HEK293 (cell line): ENCODE measurements at regions not wholly inside any gene's neighbourhood (a gene's known extent, or its start where the extent isn't known, plus 50 kb on each side); places are given as distances from the start of the nearest gene placed in this dataset.

ENCODE experiments used
- CTCF ChIA-PET: fragments of 350-600 bp; formaldehyde crosslinking; extraction: SDS; loops from one replicate; lab custom pipeline; 2021; ENCODE audit warnings: antibody characterized with exemption; lab: Yijun Ruan, JAX
- POLR2A ChIA-PET: fragments of 300-600 bp; formaldehyde crosslinking; extraction: SDS; loops from one replicate; lab custom pipeline; 2020; ENCODE audit warnings: antibody characterized with exemption, inconsistent platforms; lab: Yijun Ruan, JAX
- H3K27ac ChIP-seq: fragments of 200-500 bp; sonication (Bioruptor generic); 2 replicates; pipeline ENCODE4 v1.5.1; 2014; ENCODE audit warnings: low read depth, low read length, control low read depth, inconsistent platforms; ENCODE audit errors: extremely low read depth
- H3K36me3 ChIP-seq, 2 experiments: fragments of 200-500 bp in 1 of 2; sonication (Bioruptor generic) in 1 of 2; 1 replicate in 1 of 2; 2 replicates in 1 of 2; pipeline ENCODE4 v1.5.1; 2014 to 2017; ENCODE audit warnings: inconsistent platforms in 2 of 2, low read length in 2 of 2; ENCODE audit not compliant: control insufficient read depth in 2 of 2, insufficient read depth in 1 of 2
- H3K4me1 ChIP-seq: fragments of 200-500 bp; sonication (Bioruptor generic); 2 replicates; pipeline ENCODE4 v1.5.1; 2014; ENCODE audit warnings: mild to moderate bottlenecking, low read length, inconsistent platforms; ENCODE audit not compliant: control insufficient read depth, insufficient read depth
- H3K4me3 ChIP-seq: 2 replicates; pipeline ENCODE4 v1.5.1; 2011; ENCODE audit warnings: low read depth, mild to moderate bottlenecking, control low read depth, low read length, moderate library complexity
- H3K9me3 ChIP-seq: fragments of 200-500 bp; sonication (Bioruptor generic); 2 replicates; pipeline ENCODE4 v1.5.1; 2014; ENCODE audit warnings: low read depth, low read length, inconsistent platforms; ENCODE audit not compliant: control insufficient read depth, insufficient read depth
- GLI2 ChIP-seq: fragments of 450-650 bp; formaldehyde crosslinking; IDR thresholded peaks from 2 replicates; pipeline ENCODE4; 2017; ENCODE audit warnings: missing biosample characterization, missing genetic modification characterization, low read depth, borderline replicate concordance
- HOXC10 ChIP-seq: sonication (generic); formaldehyde crosslinking; IDR thresholded peaks from 2 replicates; pipeline ENCODE4 v1.8.1; 2023; ENCODE audit warnings: mild to moderate bottlenecking, missing genetic modification reagents
- KLF1 ChIP-seq: fragments of 450-650 bp; formaldehyde crosslinking; IDR thresholded peaks from 2 replicates; pipeline ENCODE4 v1.5.1; 2016; ENCODE audit warnings: missing biosample characterization, missing genetic modification characterization
- KLF8 ChIP-seq: fragments of 450-650 bp; formaldehyde crosslinking; IDR thresholded peaks from 2 replicates; pipeline ENCODE4 v1.5.1; 2016; ENCODE audit warnings: missing biosample characterization, missing genetic modification characterization
- SCRT2 ChIP-seq: fragments of 450-650 bp; formaldehyde crosslinking; IDR thresholded peaks from 2 replicates; pipeline ENCODE4 v1.5.1; 2016; ENCODE audit warnings: missing biosample characterization, missing genetic modification characterization
- TCF7L2 ChIP-seq: IDR thresholded peaks from 2 replicates; pipeline ENCODE4 v1.6.1; 2011; ENCODE audit warnings: low read depth, mild to moderate bottlenecking, inconsistent platforms, low read length, moderate library complexity, borderline replicate concordance
- ZNF133 ChIP-seq: fragments of 450-650 bp; formaldehyde crosslinking; IDR thresholded peaks from 2 replicates; pipeline ENCODE4 v1.5.1; 2016; ENCODE audit warnings: missing biosample characterization, missing genetic modification characterization
- ZNF292 ChIP-seq: fragments of 450-650 bp; formaldehyde crosslinking; IDR thresholded peaks from 2 replicates; pipeline ENCODE4 v1.5.1; 2016; ENCODE audit warnings: low read depth, missing biosample characterization, missing genetic modification characterization, borderline replicate concordance
- ZNF335 ChIP-seq: fragments of 450-650 bp; formaldehyde crosslinking; conservative IDR thresholded peaks from 2 replicates; pipeline ENCODE4 v1.5.1; 2016; ENCODE audit warnings: missing biosample characterization, missing genetic modification characterization
- ZNF366 ChIP-seq: fragments of 450-650 bp; formaldehyde crosslinking; conservative IDR thresholded peaks from 2 replicates; pipeline ENCODE4 v1.5.1; 2016; ENCODE audit warnings: missing biosample characterization, missing genetic modification characterization
- ZNF549 ChIP-seq: fragments of 450-650 bp; IDR thresholded peaks from 2 replicates; pipeline ENCODE4 v1.5.1; 2018; ENCODE audit warnings: missing biosample characterization, missing genetic modification characterization, mild to moderate bottlenecking, inconsistent platforms, moderate library complexity
- ZNF596 ChIP-seq: fragments of 450-650 bp; IDR thresholded peaks from 2 replicates; pipeline ENCODE4 v1.5.0; 2018; ENCODE audit warnings: missing biosample characterization, mild to moderate bottlenecking, missing genetic modification characterization, moderate library complexity
- ZNF776 ChIP-seq: fragments of 450-650 bp; formaldehyde crosslinking; IDR thresholded peaks from 2 replicates; pipeline ENCODE4 v1.5.0; 2017; ENCODE audit warnings: missing biosample characterization, missing genetic modification characterization, borderline replicate concordance
- ZNF777 ChIP-seq: fragments of 450-650 bp; formaldehyde crosslinking; IDR thresholded peaks from 2 replicates; pipeline ENCODE4 v1.5.1; 2017; ENCODE audit warnings: missing biosample characterization, missing genetic modification characterization, borderline replicate concordance
- TF ChIP-seq, protein P1 (sequence below): fragments of 450-650 bp; formaldehyde crosslinking; conservative IDR thresholded peaks from 2 replicates; pipeline ENCODE4 v1.5.1; 2016; ENCODE audit warnings: low read depth, missing biosample characterization, missing genetic modification characterization
- TF ChIP-seq, protein P2 (sequence below): fragments of 450-650 bp; formaldehyde crosslinking; IDR thresholded peaks from 2 replicates; pipeline ENCODE4 v1.5.1; 2016; ENCODE audit warnings: missing biosample characterization, missing genetic modification characterization
- TF ChIP-seq, protein P3 (sequence below): fragments of 450-650 bp; formaldehyde crosslinking; IDR thresholded peaks from 2 replicates; pipeline ENCODE4 v1.5.1; 2016; ENCODE audit warnings: missing biosample characterization, missing genetic modification characterization, low read depth

DNA sequence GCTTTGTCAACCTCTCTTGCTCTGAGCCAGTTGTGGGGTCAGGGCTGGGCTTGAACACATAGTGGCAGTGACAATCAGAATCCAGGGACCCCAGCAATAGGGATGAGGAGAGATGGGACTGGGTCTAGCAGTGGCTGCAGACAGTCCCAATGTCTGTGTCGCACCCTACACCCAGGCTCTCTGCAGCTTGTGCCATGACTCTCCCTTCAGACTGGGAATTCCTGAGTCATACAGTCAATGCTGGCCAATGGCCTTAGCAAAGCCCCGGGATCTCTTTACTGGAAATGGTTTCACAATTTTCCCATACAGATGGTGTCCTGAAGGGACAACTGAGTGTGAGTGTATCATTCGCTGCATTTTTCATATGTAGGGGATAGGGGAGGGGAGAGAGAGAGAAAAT is 74.2 kb upstream of the CELF4 start (continued):
- TF ChIP-seq, protein P1, sequence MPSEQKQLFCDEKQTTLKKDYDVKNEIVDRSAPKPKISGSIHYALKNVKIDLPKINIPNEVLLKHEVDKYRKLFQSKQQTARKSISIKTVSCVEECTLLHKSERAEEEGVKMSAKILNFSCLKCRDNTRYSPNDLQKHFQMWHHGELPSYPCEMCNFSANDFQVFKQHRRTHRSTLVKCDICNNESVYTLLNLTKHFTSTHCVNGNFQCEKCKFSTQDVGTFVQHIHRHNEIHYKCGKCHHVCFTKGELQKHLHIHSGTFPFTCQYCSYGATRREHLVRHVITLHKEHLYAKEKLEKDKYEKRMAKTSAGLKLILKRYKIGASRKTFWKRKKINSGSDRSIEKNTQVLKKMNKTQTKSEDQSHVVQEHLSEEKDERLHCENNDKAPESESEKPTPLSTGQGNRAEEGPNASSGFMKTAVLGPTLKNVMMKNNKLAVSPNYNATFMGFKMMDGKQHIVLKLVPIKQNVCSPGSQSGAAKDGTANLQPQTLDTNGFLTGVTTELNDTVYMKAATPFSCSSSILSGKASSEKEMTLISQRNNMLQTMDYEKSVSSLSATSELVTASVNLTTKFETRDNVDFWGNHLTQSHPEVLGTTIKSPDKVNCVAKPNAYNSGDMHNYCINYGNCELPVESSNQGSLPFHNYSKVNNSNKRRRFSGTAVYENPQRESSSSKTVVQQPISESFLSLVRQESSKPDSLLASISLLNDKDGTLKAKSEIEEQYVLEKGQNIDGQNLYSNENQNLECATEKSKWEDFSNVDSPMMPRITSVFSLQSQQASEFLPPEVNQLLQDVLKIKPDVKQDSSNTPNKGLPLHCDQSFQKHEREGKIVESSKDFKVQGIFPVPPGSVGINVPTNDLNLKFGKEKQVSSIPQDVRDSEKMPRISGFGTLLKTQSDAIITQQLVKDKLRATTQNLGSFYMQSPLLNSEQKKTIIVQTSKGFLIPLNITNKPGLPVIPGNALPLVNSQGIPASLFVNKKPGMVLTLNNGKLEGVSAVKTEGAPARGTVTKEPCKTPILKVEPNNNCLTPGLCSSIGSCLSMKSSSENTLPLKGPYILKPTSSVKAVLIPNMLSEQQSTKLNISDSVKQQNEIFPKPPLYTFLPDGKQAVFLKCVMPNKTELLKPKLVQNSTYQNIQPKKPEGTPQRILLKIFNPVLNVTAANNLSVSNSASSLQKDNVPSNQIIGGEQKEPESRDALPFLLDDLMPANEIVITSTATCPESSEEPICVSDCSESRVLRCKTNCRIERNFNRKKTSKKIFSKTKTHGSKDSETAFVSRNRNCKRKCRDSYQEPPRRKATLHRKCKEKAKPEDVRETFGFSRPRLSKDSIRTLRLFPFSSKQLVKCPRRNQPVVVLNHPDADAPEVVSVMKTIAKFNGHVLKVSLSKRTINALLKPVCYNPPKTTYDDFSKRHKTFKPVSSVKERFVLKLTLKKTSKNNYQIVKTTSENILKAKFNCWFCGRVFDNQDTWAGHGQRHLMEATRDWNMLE (tag by site-specific recombination): no peak
- TF ChIP-seq GLI2 (no peak), KLF8 (tag by site-specific recombination) (no peak), ZNF292 (tag by site-specific recombination) (no peak), ZNF335 (tag by site-specific recombination) (no peak), HOXC10 (CRISPR knock-in tag) (no peak)
- TF ChIP-seq, protein P2, sequence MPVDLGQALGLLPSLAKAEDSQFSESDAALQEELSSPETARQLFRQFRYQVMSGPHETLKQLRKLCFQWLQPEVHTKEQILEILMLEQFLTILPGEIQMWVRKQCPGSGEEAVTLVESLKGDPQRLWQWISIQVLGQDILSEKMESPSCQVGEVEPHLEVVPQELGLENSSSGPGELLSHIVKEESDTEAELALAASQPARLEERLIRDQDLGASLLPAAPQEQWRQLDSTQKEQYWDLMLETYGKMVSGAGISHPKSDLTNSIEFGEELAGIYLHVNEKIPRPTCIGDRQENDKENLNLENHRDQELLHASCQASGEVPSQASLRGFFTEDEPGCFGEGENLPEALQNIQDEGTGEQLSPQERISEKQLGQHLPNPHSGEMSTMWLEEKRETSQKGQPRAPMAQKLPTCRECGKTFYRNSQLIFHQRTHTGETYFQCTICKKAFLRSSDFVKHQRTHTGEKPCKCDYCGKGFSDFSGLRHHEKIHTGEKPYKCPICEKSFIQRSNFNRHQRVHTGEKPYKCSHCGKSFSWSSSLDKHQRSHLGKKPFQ: no peak

DNA sequence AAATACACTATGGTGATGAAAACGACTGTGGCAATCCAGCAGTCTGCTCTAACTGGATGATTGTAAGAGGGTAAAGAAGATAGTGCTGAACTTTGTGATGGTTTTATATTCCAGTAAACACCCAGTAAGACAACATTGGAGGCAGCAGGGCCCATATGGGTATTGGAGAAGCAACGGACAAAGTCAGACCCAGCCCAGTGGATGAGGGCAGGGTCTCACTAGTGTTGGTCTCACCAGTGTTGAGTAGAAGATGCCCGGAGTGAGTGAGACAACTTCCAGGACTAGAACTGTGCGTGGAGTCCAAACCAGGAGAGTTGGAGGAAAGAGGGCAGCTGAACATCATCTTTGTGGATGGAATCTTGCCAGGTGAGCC is 71.9 kb upstream of the CELF4 start:
- no peak overlapping the region for H3K27ac ChIP-seq
- POLR2A ChIA-PET: no interaction called here
- no peaks in the 10 kb centered on the region for H3K9me3 ChIP-seq
- no peak overlapping the region for H3K4me3 ChIP-seq
- H3K4me1 ChIP-seq: no peaks in the 10 kb centered on the region
- CTCF ChIA-PET: no interaction called here
- no peak for TF ChIP-seq SCRT2
- TF ChIP-seq ZNF596: no peak
- no peak for TF ChIP-seq ZNF366 (tag by site-specific recombination)
- no peak for TF ChIP-seq ZNF133 (tag by site-specific recombination)
- no peak for TF ChIP-seq KLF8 (tag by site-specific recombination)
- TF ChIP-seq, protein P3, sequence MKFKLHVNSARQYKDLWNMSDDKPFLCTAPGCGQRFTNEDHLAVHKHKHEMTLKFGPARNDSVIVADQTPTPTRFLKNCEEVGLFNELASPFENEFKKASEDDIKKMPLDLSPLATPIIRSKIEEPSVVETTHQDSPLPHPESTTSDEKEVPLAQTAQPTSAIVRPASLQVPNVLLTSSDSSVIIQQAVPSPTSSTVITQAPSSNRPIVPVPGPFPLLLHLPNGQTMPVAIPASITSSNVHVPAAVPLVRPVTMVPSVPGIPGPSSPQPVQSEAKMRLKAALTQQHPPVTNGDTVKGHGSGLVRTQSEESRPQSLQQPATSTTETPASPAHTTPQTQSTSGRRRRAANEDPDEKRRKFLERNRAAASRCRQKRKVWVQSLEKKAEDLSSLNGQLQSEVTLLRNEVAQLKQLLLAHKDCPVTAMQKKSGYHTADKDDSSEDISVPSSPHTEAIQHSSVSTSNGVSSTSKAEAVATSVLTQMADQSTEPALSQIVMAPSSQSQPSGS (tag by site-specific recombination): no peak
- no peak for TF ChIP-seq ZNF777 (tag by site-specific recombination)
- no peak for TF ChIP-seq TCF7L2
- TF ChIP-seq KLF1 (tag by site-specific recombination): no peak
- TF ChIP-seq ZNF776 (tag by site-specific recombination): no peak
- no peak for TF ChIP-seq ZNF549 (tag by site-specific recombination)
- H3K36me3 ChIP-seq: no peaks in the 10 kb centered on the region
